KMS-11 (cell line): ENCODE measurements at regions not wholly inside any gene's neighbourhood (a gene's known extent, or its start where the extent isn't known, plus 50 kb on each side); places are given as distances from the start of the nearest gene placed in this dataset.

ENCODE experiments used
- H2AFZ ChIP-seq: fragments of 200-600 bp; sonication (generic); 2 replicates; pipeline ENCODE4 v1.6.1; 2016; ENCODE audit warnings: antibody characterized with exemption, mixed run types, low read depth
- H3K27ac ChIP-seq: fragments of 200-600 bp; sonication (generic); 2 replicates; pipeline ENCODE4 v1.6.1; 2016; ENCODE audit warnings: mild to moderate bottlenecking, mixed run types
- H3K27me3 ChIP-seq: fragments of 200-600 bp; sonication (generic); 2 replicates; pipeline ENCODE4 v1.6.1; 2017; ENCODE audit warnings: mild to moderate bottlenecking, low read depth, mixed run types, moderate library complexity; ENCODE audit not compliant: insufficient read depth
- H3K36me3 ChIP-seq: fragments of 200-600 bp; sonication (generic); 2 replicates; pipeline ENCODE4 v1.6.1; 2017; ENCODE audit warnings: mild to moderate bottlenecking, mixed run types; ENCODE audit not compliant: insufficient read depth
- H3K4me1 ChIP-seq: fragments of 200-600 bp; sonication (generic); 2 replicates; pipeline ENCODE4 v1.6.1; 2016; ENCODE audit warnings: mild to moderate bottlenecking, low read depth, mixed run types; ENCODE audit not compliant: poor library complexity, severe bottlenecking
- H3K4me2 ChIP-seq: fragments of 200-600 bp; sonication (generic); 2 replicates; pipeline ENCODE4 v1.7.0; 2016; ENCODE audit warnings: mild to moderate bottlenecking, mixed run types
- H3K4me3 ChIP-seq: fragments of 200-600 bp; sonication (generic); IDR thresholded peaks from 2 replicates; pipeline ENCODE4 v1.6.1; 2017; ENCODE audit warnings: low read depth, low read length, mixed read lengths; ENCODE audit not compliant: insufficient read depth
- H3K79me2 ChIP-seq: fragments of 200-600 bp; sonication (generic); 2 replicates; pipeline ENCODE4 v1.6.1; 2016; ENCODE audit warnings: low read depth, mixed run types; ENCODE audit not compliant: insufficient read depth
- H3K9ac ChIP-seq: fragments of 200-600 bp; sonication (generic); 2 replicates; pipeline ENCODE4 v1.6.1; 2016; ENCODE audit warnings: mild to moderate bottlenecking, mixed run types
- H4K20me1 ChIP-seq: fragments of 200-600 bp; sonication (generic); 2 replicates; pipeline ENCODE4 v1.6.1; 2016; ENCODE audit warnings: mild to moderate bottlenecking, mixed run types; ENCODE audit not compliant: insufficient read depth
- TF ChIP-seq, protein P1 (sequence below): fragments of 200-600 bp; sonication (generic); conservative IDR thresholded peaks from 2 replicates; pipeline ENCODE4 v1.6.1; 2017; ENCODE audit warnings: low read depth, mild to moderate bottlenecking, antibody characterized with exemption, low read length, moderate library complexity, mixed read lengths

DNA sequence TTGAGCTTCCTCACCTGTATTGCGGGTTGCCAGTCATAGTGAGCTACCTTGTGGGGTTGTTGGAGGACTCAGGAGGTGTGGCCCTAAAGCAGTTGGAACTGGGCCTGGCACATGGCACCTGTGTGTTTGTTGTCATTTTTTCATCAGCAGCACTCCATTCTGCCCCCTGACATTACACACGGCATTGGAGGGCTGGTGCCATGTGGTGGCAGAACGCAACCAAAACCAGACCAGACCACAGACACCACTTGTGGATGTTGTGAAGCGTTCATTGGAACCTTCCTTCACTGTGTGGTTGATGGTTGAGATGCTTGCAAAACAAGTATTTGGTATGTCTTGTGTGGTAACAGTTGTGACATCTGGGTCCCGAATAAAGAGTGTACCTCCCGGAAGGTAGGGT lies 113.2 kb upstream of the ERCC6L2 start:
- Histone ChIP-seq H3K4me1 (no peaks in the 10 kb centered on the region), H3K9ac (no peak overlapping the region), H3K4me2 (no peak overlapping the region), H3K27me3 (no peaks in the 10 kb centered on the region), H4K20me1 (no peaks in the 10 kb centered on the region), H3K27ac (no peak overlapping the region), H3K4me3 (no peak overlapping the region), H2AFZ (no peak overlapping the region), H3K79me2 (no peaks in the 10 kb centered on the region), H3K36me3 (no peaks in the 10 kb centered on the region)
- TF ChIP-seq, protein P1, sequence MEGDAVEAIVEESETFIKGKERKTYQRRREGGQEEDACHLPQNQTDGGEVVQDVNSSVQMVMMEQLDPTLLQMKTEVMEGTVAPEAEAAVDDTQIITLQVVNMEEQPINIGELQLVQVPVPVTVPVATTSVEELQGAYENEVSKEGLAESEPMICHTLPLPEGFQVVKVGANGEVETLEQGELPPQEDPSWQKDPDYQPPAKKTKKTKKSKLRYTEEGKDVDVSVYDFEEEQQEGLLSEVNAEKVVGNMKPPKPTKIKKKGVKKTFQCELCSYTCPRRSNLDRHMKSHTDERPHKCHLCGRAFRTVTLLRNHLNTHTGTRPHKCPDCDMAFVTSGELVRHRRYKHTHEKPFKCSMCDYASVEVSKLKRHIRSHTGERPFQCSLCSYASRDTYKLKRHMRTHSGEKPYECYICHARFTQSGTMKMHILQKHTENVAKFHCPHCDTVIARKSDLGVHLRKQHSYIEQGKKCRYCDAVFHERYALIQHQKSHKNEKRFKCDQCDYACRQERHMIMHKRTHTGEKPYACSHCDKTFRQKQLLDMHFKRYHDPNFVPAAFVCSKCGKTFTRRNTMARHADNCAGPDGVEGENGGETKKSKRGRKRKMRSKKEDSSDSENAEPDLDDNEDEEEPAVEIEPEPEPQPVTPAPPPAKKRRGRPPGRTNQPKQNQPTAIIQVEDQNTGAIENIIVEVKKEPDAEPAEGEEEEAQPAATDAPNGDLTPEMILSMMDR = no peak

DNA sequence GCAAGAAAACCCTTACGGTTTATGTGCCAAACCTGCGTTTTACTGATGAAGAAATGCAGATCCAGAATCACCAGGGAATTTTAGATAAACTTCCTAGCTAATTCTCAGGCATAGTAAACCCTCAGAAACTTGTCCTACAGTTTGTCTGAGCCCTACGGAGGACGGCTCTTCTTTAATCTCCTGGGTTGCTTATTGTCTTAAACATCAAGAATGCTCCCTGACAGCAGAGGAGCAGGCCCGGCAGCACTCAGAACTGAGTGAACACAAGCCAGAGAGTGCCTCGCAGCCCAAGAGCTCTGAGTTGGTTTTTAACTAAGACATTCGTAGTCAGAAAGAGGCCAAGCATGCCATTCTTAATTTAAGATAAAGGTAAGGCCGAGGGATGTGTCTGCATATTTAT lies 114.7 kb upstream of the ERCC6L2 start:
- H4K20me1 ChIP-seq = no peaks in the 10 kb centered on the region
- H2AFZ ChIP-seq = no peak overlapping the region
- H3K4me2 ChIP-seq = no peak overlapping the region
- TF ChIP-seq, protein P1 = no peak
- H3K79me2 ChIP-seq = no peaks in the 10 kb centered on the region
- no peak overlapping the region for H3K4me3 ChIP-seq
- H3K4me1 ChIP-seq = no peaks in the 10 kb centered on the region
- H3K27ac ChIP-seq = no peak overlapping the region
- H3K36me3 ChIP-seq = no peaks in the 10 kb centered on the region
- no peak overlapping the region for H3K9ac ChIP-seq
- H3K27me3 ChIP-seq = no peaks in the 10 kb centered on the region

DNA sequence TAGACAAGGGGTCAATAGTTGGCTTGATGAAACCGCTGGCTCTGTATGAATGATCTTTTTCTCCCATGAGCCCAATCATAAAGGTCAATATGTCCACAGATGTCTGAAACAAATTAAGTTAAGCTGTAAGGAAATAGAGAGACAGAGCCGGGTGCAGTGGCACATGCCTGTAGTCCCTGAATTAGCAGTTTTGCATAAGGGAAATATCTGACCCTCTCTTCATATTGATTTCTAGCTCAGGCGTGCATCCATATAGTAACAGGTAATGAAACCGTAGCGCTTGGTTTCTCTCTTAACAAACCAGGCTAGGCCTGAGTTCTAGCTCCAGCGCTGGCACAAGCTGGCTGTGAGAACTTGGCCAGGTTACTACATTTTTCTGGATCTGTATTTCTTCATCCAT lies 118.1 kb upstream of the ERCC6L2 start:
- Histone ChIP-seq H3K4me1 (no peaks in the 10 kb centered on the region), H3K79me2 (no peaks in the 10 kb centered on the region), H3K27me3 (no peaks in the 10 kb centered on the region), H3K9ac (no peak overlapping the region), H3K27ac (no peak overlapping the region), H3K4me3 (no peak overlapping the region), H3K4me2 (no peak overlapping the region), H4K20me1 (no peaks in the 10 kb centered on the region), H2AFZ (no peak overlapping the region), H3K36me3 (no peaks in the 10 kb centered on the region)
- TF ChIP-seq, protein P1 = no peak

DNA sequence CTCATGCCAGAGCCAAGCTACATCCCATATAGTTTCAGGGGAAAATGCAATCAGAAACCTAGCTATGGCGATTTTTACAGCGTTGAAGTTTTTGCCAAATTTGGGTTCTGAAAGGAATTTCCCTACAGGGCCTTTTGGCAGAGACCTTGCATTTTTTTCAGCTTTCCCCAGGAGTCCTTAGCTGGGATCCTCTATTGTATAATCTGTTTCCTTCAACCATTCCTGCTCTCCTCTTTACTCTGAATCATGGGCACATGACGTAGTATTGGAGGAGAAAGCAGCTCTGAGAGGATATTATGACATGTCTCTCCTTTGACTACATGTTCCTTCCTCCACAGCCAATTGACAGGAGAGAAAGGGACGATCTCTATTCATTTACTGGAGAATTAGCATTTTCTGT lies 118.5 kb upstream of the ERCC6L2 start:
- Histone ChIP-seq H3K27me3 (no peaks in the 10 kb centered on the region), H3K27ac (no peak overlapping the region), H2AFZ (no peak overlapping the region), H4K20me1 (no peaks in the 10 kb centered on the region), H3K36me3 (no peaks in the 10 kb centered on the region), H3K9ac (no peak overlapping the region), H3K4me3 (no peak overlapping the region), H3K4me1 (no peaks in the 10 kb centered on the region), H3K79me2 (no peaks in the 10 kb centered on the region), H3K4me2 (no peak overlapping the region)
- TF ChIP-seq, protein P1 = no peak

DNA sequence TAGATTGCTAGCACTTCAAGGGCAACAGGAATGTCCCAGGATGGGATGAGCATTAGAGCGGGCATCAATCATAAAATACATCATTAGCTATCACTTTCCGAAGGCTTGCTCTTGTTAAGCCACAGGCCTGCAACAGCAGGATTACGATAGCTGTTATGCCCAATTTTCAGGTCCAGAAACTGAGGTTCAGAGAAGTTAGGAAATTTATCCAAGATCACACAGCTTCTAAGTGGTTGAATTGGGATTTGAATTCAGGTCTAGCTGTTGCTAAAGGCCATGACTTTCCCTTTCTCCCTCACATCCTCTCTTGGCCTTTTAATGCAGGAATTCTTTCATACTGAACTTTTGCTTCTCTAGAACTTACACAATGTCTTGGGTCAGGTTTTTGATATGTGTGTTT lies 119.4 kb upstream of the ERCC6L2 start:
- H3K4me1 ChIP-seq = peaks cover under 1% of the 10 kb centered on the region
- no peak overlapping the region for H3K4me2 ChIP-seq
- H2AFZ ChIP-seq = no peak overlapping the region
- H3K79me2 ChIP-seq = no peaks in the 10 kb centered on the region
- H3K36me3 ChIP-seq = no peaks in the 10 kb centered on the region
- no peaks in the 10 kb centered on the region for H4K20me1 ChIP-seq
- H3K27me3 ChIP-seq = no peaks in the 10 kb centered on the region
- H3K27ac ChIP-seq = no peak overlapping the region
- no peak overlapping the region for H3K4me3 ChIP-seq
- H3K9ac ChIP-seq = no peak overlapping the region
- TF ChIP-seq, protein P1 = no peak
